Activated CD4-positive, alpha-beta memory T cell treated with anti-CD3 and anti-CD28 coated beads, Interleukin-2, amount 10 ng/mL, durations not matched to agents 7 days and 5 days (primary cell): ENCODE measurements at regions not wholly inside any gene's neighbourhood (a gene's known extent, or its start where the extent isn't known, plus 50 kb on each side); places are given as distances from the start of the nearest gene placed in this dataset.
"Not testable (repeated sequence)": the region's sequence is repeated elsewhere in the genome, so short reads cannot be mapped to it uniquely, and the experiment has no call there.

Source experiments
- CTCF ChIA-PET: fragments of 350-600 bp; sonication (Branson Sonifier 250); formaldehyde crosslinking; loops from one replicate; lab custom pipeline; 2021; ENCODE audit warnings: antibody characterized with exemption, inconsistent platforms; lab: Charles Lee
- POLR2A ChIA-PET: fragments of 350-600 bp; sonication (Branson Sonifier 250); formaldehyde crosslinking; loops from one replicate; lab custom pipeline; 2021; ENCODE audit warnings: antibody characterized with exemption; lab: Charles Lee
- DNase-seq: peaks from one replicate; pipeline ENCODE4 v3.0.0-alpha.2; 2020
- H3K27ac Mint-ChIP-seq: one replicate; pipeline ENCODE4 v1.8.0; 2021; ENCODE audit warnings: mild to moderate bottlenecking, mixed read lengths
- H3K27me3 Mint-ChIP-seq: one replicate; pipeline ENCODE4 v1.8.0; 2021; ENCODE audit warnings: mixed read lengths
- H3K36me3 Mint-ChIP-seq: one replicate; pipeline ENCODE4 v1.8.0; 2021; ENCODE audit warnings: low read depth, mixed read lengths
- H3K4me1 Mint-ChIP-seq: one replicate; pipeline ENCODE4 v1.8.0; 2021; ENCODE audit warnings: mixed read lengths
- H3K4me3 Mint-ChIP-seq: one replicate; pipeline ENCODE4 v1.8.0; 2021; ENCODE audit warnings: mild to moderate bottlenecking, mixed read lengths
- H3K9me3 Mint-ChIP-seq: one replicate; pipeline ENCODE4 v1.8.0; 2021; ENCODE audit warnings: mixed read lengths

- H3K4me3 Mint-ChIP-seq = no peak overlapping the region
- H3K27me3 Mint-ChIP-seq = no peaks in the 10 kb centered on the region
Measured at GRCh38 chr11:130979386-130979972, 63.2 kb upstream of the SNX19 start.

GRCh38 chr11:130980071-130980862 is 64.0 kb upstream of the SNX19 start:
- ChIA-PET POLR2A (no interaction called here), CTCF (no interaction called here)
- H3K27ac Mint-ChIP-seq = no peak overlapping the region
- H3K9me3 Mint-ChIP-seq = peaks cover 1% of the 10 kb centered on the region
- no peaks in the 10 kb centered on the region for H3K4me1 Mint-ChIP-seq
- H3K36me3 Mint-ChIP-seq = no peaks in the 10 kb centered on the region
- H3K27me3 Mint-ChIP-seq = no peaks in the 10 kb centered on the region
- no peak overlapping the region for H3K4me3 Mint-ChIP-seq
- no peak for DNase-seq

More at GRCh38 chr11:130979386-130979972, 63.2 kb upstream of the SNX19 start:
- no peak for DNase-seq
- ChIA-PET POLR2A (no interaction called here), CTCF (no interaction called here)
- H3K36me3 Mint-ChIP-seq = no peaks in the 10 kb centered on the region
- H3K4me1 Mint-ChIP-seq = no peaks in the 10 kb centered on the region
- H3K27ac Mint-ChIP-seq = no peak overlapping the region
- H3K9me3 Mint-ChIP-seq = peaks cover 1% of the 10 kb centered on the region

DNA sequence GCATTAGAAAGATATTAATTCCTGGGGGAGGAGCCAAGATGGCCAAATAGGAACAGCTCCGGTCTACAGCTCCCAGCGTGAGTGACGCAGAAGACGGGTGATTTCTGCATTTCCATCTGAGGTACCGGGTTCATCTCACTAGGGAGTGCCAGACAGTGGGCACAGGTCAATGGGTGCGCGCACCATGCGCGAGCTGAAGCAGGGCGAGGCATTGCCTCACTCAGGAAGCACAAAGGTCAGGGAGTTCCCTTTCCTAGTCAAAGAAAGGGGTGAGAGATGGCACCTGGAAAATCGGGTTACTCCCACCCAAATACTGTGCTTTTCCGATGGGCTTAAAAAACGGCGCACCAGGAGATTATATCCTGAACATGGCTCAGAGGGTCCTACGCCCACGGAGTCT is 68.0 kb upstream of the SNX19 start:
- H3K27me3 Mint-ChIP-seq, H3K27ac Mint-ChIP-seq, H3K36me3 Mint-ChIP-seq, CTCF ChIA-PET, H3K4me1 Mint-ChIP-seq, H3K4me3 Mint-ChIP-seq, POLR2A ChIA-PET, DNase-seq, H3K9me3 Mint-ChIP-seq: not testable (repeated sequence)

DNA sequence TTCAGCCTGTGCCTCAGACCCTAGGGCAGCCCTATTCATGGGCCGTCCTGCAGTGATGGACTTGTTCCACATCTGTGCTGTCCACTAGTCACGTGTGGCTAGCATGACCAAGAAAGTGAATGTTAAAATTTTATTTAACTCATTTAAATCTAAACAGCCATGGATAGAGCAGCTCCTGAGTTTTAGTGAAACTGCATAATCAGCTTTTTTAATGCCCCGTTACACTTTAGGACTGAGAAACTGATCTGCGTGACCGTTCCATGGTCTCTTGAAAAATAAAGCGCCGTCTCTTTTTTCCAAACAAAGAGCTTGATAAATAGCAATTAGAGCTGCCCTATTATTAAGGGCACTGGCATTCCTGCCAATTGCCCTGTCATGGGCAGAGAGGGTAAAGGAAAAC is 76.5 kb upstream of the SNX19 start:
- no peaks in the 10 kb centered on the region for H3K36me3 Mint-ChIP-seq
- H3K27me3 Mint-ChIP-seq = no peaks in the 10 kb centered on the region
- H3K27ac Mint-ChIP-seq = no peak overlapping the region
- H3K4me1 Mint-ChIP-seq = no peaks in the 10 kb centered on the region
- ChIA-PET POLR2A (no interaction called here), CTCF (interaction anchor here (1.7 kb wide), 1 partner anchor 682 kb away, joined by 4 read pairs; no protein-coding TSS in a partner anchor)
- no peak for DNase-seq
- no peak overlapping the region for H3K4me3 Mint-ChIP-seq
- no peaks in the 10 kb centered on the region for H3K9me3 Mint-ChIP-seq

DNA sequence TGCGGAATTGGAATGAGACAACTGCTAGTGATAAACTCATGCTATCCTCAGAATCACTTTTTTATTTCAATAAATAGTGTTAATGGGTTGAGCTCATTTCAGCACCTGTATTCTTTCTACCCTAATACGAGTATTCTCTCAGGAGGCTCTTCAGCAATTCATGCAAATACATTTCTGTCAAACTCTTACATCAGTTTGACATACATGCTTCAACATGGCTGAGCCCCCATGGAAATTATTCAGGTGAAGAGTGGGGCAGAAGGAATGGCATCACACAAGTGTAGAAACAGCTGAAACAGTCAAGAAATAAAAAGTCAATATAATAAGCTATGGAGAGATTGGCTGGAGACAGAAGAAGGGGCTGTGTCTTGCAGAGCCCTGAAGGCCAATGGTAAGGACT is 77.8 kb upstream of the SNX19 start:
- no peak for DNase-seq
- H3K4me3 Mint-ChIP-seq = no peak overlapping the region
- no peaks in the 10 kb centered on the region for H3K9me3 Mint-ChIP-seq
- no peaks in the 10 kb centered on the region for H3K4me1 Mint-ChIP-seq
- POLR2A ChIA-PET = no interaction called here
- CTCF ChIA-PET = interaction anchor here (1.7 kb wide), 1 partner anchor 680 kb away, joined by 4 read pairs; no protein-coding TSS in a partner anchor
- no peaks in the 10 kb centered on the region for H3K27me3 Mint-ChIP-seq
- H3K36me3 Mint-ChIP-seq = no peaks in the 10 kb centered on the region
- no peak overlapping the region for H3K27ac Mint-ChIP-seq

GRCh38 chr11:130995266-130995665 is 79.0 kb upstream of the SNX19 start:
- no peaks in the 10 kb centered on the region for H3K27me3 Mint-ChIP-seq
- no peak overlapping the region for H3K4me3 Mint-ChIP-seq
- POLR2A ChIA-PET = no interaction called here
- H3K36me3 Mint-ChIP-seq = no peaks in the 10 kb centered on the region
- H3K4me1 Mint-ChIP-seq = no peaks in the 10 kb centered on the region
- CTCF ChIA-PET = no interaction called here
- H3K9me3 Mint-ChIP-seq = no peaks in the 10 kb centered on the region
- H3K27ac Mint-ChIP-seq = no peak overlapping the region
- no peak for DNase-seq

- Mint-ChIP-seq H3K36me3 (no peaks in the 10 kb centered on the region), H3K4me3 (no peak overlapping the region), H3K27ac (no peak overlapping the region), H3K9me3 (no peaks in the 10 kb centered on the region), H3K4me1 (no peaks in the 10 kb centered on the region), H3K27me3 (no peaks in the 10 kb centered on the region)
- DNase-seq = no peak
- POLR2A ChIA-PET = no interaction called here
- CTCF ChIA-PET = no interaction called here
Measured at GRCh38 chr11:130997278-130997677, 81.0 kb upstream of the SNX19 start.

DNA sequence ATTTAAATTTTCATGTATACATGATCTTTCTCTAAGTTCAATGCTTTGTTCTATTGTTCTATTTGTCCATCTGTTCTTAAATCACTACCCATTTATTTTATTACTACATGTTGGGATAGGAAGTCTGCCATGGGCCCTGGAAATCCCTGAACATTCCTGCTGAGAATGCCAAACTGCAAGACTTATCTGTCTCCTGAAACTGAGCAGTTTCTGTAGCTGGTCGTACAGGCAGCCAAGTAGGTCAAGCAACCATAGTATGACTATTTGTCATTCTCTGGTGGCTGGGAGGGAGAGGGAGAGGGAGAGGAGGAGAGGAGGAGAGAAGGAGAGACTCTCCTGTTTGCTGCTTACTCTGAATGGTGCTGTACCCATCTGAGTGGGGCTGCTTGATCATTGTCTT is 82.8 kb upstream of the SNX19 start:
- H3K27ac Mint-ChIP-seq = no peak overlapping the region
- CTCF ChIA-PET = interaction anchor here (0.7 kb wide), 1 partner anchor 1086 kb away, joined by 4 read pairs; no protein-coding TSS in a partner anchor
- POLR2A ChIA-PET = no interaction called here
- H3K4me3 Mint-ChIP-seq = no peak overlapping the region
- H3K36me3 Mint-ChIP-seq = no peaks in the 10 kb centered on the region
- DNase-seq = no peak
- H3K9me3 Mint-ChIP-seq = no peaks in the 10 kb centered on the region
- no peaks in the 10 kb centered on the region for H3K4me1 Mint-ChIP-seq
- no peaks in the 10 kb centered on the region for H3K27me3 Mint-ChIP-seq

DNA sequence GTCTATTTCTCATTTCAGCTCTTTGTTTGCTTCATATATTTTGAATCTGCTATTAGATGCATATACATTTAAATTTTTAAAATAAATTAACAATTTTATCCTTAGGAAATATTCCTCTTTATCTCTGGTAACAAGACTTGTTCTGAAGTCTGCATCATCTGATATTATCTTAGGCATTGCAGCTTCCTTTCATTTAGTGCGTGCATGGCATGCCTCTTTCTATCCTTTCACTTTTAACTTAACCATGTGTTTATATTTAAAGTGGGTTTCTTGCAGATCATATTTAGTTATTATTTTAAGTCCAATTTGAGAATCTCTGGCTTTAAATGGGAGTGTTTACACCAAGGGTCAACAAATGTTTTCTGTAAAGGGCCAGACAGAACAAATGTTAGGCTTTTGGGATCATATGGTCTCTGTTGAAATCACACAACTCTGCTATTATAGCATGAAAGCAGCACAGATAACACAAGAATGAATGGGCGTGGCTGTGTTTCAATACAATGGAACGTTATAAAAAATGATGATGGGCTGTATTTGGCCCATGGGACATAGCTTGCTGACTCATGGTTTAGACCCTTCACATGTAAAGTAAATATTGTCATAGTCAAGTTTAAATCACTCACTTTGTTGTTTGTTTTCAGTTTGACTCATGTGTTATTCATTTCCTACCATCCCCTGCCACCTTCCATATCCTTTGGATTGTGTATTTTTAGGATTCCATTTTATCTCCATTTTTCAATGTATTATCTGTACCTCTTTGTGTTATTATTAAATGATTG is 83.9 kb upstream of the SNX19 start:
- DNase-seq = no peak
- H3K27ac Mint-ChIP-seq = no peak overlapping the region
- no peaks in the 10 kb centered on the region for H3K9me3 Mint-ChIP-seq
- H3K27me3 Mint-ChIP-seq = no peaks in the 10 kb centered on the region
- ChIA-PET CTCF (interaction anchor here (0.9 kb wide), 1 partner anchor 84 kb away, joined by 4 read pairs; the partner anchor contains the start of gene SNX19), POLR2A (no interaction called here)
- no peaks in the 10 kb centered on the region for H3K4me1 Mint-ChIP-seq
- no peak overlapping the region for H3K4me3 Mint-ChIP-seq
- no peaks in the 10 kb centered on the region for H3K36me3 Mint-ChIP-seq

DNA sequence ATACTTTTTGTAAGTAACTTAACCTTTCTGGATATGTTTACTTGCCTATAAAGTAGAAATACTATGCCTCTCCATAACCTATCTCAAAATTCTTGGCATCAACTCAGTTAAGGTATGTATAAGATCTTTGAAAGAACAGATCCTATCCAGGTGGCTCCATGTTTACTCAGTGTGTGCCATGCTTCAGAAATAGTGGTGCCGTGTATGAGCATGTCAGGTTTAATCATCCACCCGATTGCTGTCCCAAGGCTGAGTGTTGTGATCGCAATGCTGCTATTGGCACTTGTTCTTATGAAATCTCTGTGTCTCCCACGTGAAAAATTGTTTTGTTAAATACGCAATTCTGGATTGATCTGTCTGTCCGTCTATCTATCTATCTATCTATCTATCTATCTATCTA is 85.9 kb upstream of the SNX19 start:
- POLR2A ChIA-PET = no interaction called here
- Mint-ChIP-seq H3K36me3 (no peaks in the 10 kb centered on the region), H3K4me1 (no peaks in the 10 kb centered on the region), H3K9me3 (no peaks in the 10 kb centered on the region), H3K27ac (no peak overlapping the region), H3K27me3 (no peaks in the 10 kb centered on the region), H3K4me3 (no peak overlapping the region)
- CTCF ChIA-PET = no interaction called here
- no peak for DNase-seq

GRCh38 chr11:131005829-131006228 is 89.5 kb upstream of the SNX19 start:
- Mint-ChIP-seq H3K9me3 (no peaks in the 10 kb centered on the region), H3K27me3 (no peaks in the 10 kb centered on the region), H3K27ac (no peak overlapping the region), H3K4me1 (no peaks in the 10 kb centered on the region), H3K36me3 (no peaks in the 10 kb centered on the region), H3K4me3 (no peak overlapping the region)
- DNase-seq = no peak
- CTCF ChIA-PET = interaction anchor here (1.0 kb wide), 1 partner anchor 25 kb away, joined by 3 read pairs; no protein-coding TSS in a partner anchor
- POLR2A ChIA-PET = no interaction called here

DNA sequence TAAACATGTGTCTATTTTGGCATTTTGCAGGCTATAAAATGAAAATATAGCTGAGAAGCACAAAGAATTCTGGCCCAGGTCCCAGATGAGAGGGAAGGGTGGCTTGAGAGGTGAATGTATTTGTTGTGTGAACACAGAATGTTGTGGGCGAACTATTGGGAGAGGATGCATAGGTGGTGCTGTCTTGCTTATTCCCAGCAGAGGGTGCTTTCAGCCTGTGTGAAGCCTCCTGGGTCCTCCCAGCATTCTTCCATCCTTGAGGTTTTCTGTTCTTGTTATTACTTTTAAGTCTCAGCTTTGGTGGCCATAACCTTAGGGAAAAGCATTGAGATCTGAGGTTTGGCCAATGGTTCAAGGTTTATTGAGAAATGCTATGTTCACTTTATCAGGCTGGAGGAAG is 108.7 kb upstream of the SNX19 start:
- no peak overlapping the region for H3K27ac Mint-ChIP-seq
- no peaks in the 10 kb centered on the region for H3K4me1 Mint-ChIP-seq
- POLR2A ChIA-PET = no interaction called here
- no peaks in the 10 kb centered on the region for H3K36me3 Mint-ChIP-seq
- no peak for DNase-seq
- H3K27me3 Mint-ChIP-seq = no peaks in the 10 kb centered on the region
- CTCF ChIA-PET = interaction anchor here (0.8 kb wide), 1 partner anchor 40 kb away, joined by 3 read pairs; no protein-coding TSS in a partner anchor
- H3K4me3 Mint-ChIP-seq = no peak overlapping the region
- H3K9me3 Mint-ChIP-seq = no peaks in the 10 kb centered on the region
